Activated T-helper 9 cell treated with anti-CD3 and anti-CD28 coated beads, Interleukin-2, amount 50 U/mL, for 16 hours (primary cell): ENCODE measurements at regions not wholly inside any gene's neighbourhood (a gene's known extent, or its start where the extent isn't known, plus 50 kb on each side); places are given as distances from the start of the nearest gene placed in this dataset.

Experiments used
- DNase-seq: peaks from one replicate; pipeline ENCODE4 v3.0.0-alpha.2; 2020; ENCODE audit warnings: low read depth

- DNase-seq = no peak
Observed at GRCh38 chr17:65477600-65477999, 83.8 kb downstream of the AXIN2 start.

GRCh38 chr17:65474660-65475059 lies 86.8 kb downstream of the AXIN2 start:
- DNase-seq = no peak

- DNase-seq = no peak
Observed at GRCh38 chr17:65473985-65474384, 87.5 kb downstream of the AXIN2 start.

- no peak for DNase-seq
Observed at GRCh38 chr17:65473363-65473762, 88.1 kb downstream of the AXIN2 start.

GRCh38 chr17:65472666-65473309 lies 88.7 kb downstream of the AXIN2 start:
- DNase-seq = no peak

GRCh38 chr17:65470783-65471182 lies 90.7 kb downstream of the AXIN2 start:
- DNase-seq = no peak

- no peak for DNase-seq
Observed at GRCh38 chr17:65468321-65468720, 93.1 kb downstream of the AXIN2 start.

- DNase-seq = no peak
Observed at GRCh38 chr17:65467156-65467555, 94.3 kb downstream of the AXIN2 start.

GRCh38 chr17:65466547-65466946 lies 94.9 kb downstream of the AXIN2 start:
- no peak for DNase-seq

- no peak for DNase-seq
Observed at GRCh38 chr17:65463242-65463641, 98.2 kb downstream of the AXIN2 start.

GRCh38 chr17:65459677-65460347 lies 101.6 kb downstream of the AXIN2 start:
- no peak for DNase-seq

- no peak for DNase-seq
Observed at GRCh38 chr17:65457635-65458257, 103.7 kb downstream of the AXIN2 start.

GRCh38 chr17:65457183-65457582 lies 104.3 kb downstream of the AXIN2 start:
- DNase-seq = no peak

- DNase-seq = no peak
Observed at GRCh38 chr17:65456368-65457151, 104.9 kb downstream of the AXIN2 start.

- DNase-seq = no peak
Observed at GRCh38 chr17:65455972-65456343, 105.5 kb downstream of the AXIN2 start.

GRCh38 chr17:65455154-65455971 lies 106.1 kb downstream of the AXIN2 start:
- DNase-seq = no peak

- no peak for DNase-seq
Observed at GRCh38 chr17:65453204-65453931, 108.1 kb downstream of the AXIN2 start.

GRCh38 chr17:65449495-65449894 lies 112.0 kb downstream of the AXIN2 start:
- DNase-seq = no peak

- DNase-seq = no peak
Observed at GRCh38 chr17:65447823-65448222, 113.6 kb downstream of the AXIN2 start.

GRCh38 chr17:65446838-65447526 lies 114.5 kb downstream of the AXIN2 start:
- DNase-seq = no peak

GRCh38 chr17:65446043-65446442 lies 115.4 kb downstream of the AXIN2 start:
- DNase-seq = no peak
